ENCODE measurements at regions not wholly inside any gene's neighbourhood (a gene's known extent, or its start where the extent isn't known, plus 50 kb on each side); places are given as distances from the start of the nearest gene placed in this dataset.

DNA sequence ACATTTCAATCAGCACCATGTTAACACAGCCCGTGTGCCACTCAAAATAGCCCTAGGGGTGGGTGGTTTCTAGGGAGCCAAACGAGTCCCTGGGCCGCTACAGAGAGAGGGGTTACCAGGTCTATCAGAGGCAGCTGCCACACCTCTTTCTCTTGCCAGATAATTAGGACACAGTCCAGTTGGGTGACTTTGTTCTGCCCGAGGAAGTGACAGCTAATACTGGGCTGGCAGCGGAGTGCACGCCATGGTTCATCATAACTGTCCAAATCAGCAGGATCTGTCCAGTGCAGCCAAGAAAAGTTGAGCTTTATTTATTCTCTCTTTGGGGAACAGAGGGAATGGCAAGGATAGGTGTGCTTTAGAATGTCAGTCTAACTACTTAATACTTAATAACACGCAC lies 583.8 kb downstream of the BRINP1 start:
- DNase-seq, result no peak

DNA sequence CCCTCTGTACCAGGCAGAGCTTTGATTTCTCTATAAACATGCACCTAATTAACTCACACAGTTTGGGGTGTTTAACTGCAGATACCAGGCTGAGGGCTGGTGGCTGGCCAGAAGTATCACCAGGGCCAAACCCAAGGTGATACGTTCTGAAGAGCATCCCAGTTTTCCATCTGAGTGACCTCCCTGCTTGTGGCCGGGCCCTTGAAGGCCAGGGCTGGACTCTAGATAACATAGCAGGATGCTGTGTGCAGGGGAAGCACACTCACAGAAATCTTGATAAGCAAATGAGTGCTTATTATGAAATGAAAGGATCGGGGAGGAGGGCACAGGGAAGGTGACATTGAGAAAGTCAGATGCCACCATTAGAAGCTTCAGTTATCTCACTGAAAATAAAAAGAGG lies 582.4 kb downstream of the BRINP1 start:
- DNase-seq, result no peak

DNA sequence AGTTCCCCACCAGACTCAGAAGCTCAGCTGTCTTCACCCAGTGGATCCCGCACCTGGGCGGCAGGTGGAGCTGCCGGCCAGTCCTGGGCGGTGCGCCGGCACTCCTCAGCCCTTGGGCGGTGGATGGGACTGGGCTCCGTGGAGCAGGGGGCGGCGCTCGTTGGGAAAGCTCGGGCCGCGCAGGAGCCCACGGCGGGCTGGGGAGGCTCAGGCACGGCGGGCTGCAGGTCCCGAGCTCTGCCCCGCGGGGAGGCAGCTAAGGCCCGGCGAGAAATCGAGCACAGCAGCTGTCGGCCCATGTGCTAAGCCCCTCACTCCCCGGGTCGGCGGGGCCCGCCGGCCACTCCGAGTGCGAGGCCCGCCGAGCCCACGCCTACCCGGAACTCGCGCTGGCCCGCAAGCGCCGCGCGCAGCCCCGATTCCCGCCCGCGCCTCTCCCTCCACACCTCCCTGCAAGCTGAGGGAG lies 560.0 kb downstream of the BRINP1 start:
- no peak for DNase-seq

DNA sequence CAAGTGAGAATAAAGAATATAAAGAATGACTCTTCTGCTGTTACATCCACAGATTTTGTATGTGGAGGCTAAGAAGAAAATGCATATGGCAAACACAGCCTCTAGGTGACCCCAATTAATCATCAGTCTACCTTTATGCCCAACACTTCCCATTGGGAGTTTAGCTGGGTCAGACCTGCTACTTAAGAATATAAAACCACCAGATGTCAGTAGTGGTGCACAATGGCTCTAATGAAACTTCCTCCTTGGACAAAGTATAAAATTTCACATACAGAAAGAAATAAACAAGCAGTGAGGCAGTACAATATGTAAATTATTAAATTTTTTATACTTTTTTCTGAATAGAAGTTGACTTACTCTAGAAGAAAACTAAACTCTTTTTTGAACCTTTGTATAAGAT lies 539.9 kb downstream of the BRINP1 start:
- no peak for DNase-seq

DNA sequence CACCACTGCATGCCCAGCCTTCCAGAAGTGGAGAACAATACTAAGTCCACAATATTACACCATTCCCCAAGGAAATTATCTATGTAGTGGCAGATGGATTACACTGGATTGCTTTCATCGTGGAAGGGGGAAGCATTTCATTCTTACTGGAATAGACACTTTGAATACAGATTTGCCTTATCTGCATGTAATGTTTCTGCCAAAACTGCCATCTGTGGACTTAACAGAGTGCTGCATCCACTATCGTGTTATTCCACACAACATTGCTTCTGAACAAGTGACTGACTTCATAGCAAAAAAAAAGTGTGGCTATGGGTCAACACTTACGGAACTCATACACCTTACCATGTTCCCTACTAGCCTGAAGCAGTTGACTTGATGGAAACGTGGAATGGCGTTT lies 536.9 kb downstream of the BRINP1 start:
- DNase-seq, result no peak

DNA sequence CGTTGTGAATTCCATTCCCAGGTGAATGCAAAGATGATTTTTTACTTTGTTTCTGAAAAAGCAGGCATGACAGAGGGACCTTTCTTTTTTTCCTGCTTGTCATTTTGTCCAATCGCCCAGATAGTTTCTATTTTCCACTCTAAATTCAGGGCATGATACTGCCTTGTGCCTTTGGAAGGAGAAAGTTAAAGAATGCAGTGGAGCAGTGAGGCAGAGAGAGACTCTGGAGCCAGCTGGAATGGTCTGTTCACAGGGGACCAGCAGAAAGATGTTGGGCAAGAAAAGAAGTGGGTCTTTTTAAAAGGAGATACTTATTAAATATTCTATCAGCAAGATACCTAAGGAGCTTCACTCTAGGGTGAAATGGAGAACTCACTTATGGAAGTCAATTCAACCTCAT lies 532.3 kb downstream of the BRINP1 start:
- DNase-seq, result no peak

DNA sequence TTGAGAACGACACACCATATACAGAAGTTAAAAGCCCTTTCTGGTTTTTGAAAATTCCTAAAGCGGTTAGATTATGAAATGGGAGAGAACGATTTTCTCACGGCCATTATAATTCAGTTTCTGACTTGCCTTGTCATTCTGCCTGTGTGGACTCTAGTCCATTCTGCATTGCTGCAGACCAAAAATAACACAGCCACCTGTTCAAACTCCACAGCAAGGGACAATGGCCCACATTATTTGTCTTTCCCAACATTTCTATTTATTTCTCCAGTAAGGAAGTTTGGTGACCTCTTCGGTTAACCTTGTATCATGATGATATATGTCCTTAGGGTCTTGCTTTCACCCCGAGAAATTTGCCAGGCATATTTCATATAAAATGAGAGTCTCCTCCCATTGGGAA lies 497.7 kb downstream of the BRINP1 start:
- DNase-seq, result no peak

DNA sequence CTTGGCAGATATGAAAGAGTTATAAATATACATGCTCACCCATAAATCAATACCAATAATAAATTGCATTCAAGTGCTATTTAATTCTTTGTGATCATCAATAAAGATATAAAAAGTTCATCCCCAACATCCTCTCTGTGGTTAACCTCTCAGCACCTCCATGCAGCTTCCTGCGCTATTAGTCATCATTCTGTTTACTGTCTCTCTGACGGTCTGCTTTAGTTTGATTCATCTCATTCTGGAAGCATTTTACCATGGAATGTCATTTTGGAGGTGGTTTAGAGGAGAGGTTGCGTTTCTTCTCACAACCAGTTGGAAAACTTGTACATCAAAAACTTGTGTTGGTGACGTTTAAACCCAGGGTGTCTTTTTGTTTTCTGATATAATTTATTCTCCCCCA lies 486.6 kb downstream of the BRINP1 start:
- DNase-seq, result no peak

DNA sequence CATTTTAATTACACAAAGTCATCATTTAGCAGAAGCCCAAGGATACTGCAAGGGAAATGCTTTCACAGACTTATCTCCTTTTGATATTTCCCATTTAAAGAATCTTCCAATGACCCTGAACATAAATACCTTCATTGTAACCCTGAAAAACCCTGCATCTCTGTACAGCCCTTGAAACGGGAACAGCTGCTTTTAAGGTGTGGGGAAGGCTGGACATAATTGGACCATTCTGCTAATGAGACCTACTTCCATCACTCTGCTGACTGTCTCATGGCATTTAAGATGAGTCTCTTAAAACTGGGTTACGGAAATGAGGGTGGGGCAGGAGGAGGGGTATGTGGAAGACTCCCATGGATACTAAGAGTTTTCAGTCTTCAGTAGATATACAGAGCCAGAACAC lies 485.8 kb downstream of the BRINP1 start:
- no peak for DNase-seq

DNA sequence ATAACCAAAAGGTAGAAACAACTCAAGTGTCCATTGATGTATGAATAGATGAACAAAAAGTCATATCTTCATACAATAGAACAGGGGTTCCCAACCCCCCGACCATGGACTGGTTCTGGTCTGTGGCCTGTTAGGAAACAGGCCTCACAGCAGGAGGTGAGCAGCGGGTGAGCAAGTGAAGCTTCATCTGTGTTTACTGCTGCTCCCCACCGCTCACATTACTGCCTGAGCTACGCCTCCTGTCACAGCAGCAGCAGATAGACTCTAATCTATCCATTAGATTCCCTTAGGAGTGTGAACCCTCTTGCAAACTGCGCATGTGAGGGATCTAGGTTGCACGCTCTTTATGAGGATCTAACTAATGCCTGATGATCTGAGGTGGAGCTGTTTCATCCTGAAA lies 478.0 kb downstream of the BRINP1 start:
- DNase-seq, result no peak

DNA sequence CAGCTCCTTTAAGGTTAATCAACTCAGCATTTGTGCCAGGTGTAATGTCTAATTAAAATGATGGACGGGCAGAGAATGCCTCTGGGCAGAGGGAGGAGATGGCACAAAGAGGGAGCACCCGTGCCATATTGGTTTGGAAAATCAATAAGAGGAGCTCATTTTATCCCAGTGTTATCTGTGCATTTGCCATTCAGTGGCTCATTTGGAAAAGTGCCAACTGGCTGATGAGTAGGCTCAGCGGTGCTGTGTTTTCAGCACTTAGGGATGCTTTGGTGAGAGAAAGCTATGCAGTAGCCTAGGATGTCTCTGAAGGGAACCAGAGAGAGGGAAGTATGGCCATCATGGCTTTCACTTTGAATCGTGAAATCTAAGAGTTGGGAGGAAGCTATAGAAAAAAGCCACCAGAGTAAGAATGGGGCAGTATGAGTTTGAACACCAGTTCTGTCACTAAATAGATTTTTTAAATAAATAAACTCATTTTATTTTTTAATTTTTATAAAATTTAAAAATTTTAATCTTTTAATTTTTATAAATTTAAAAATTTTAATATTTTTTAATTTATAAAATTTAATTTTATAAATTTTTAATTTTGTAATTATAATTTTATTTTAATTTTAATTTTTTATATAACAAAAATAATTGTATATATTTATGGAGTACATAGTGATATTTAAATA lies 472.8 kb downstream of the BRINP1 start:
- DNase-seq, result no peak

DNA sequence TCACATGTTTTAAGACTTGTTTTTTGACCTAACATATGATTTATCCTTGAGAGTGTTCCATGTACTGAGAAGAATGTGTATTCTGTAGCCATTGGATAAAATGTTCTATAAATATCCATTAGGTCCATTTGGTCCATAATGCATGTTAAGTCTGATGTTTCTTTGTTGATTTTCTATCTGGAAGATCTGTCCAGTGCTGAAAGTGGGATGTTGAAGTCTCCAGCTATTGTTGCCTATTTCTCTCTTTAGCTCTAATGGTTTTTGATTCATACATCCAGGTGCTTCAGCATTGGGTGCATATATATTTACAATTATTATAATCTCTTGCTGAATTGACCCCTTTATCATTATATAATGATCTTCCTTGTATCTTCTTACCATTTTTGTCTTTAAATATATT lies 451.1 kb downstream of the BRINP1 start:
- DNase-seq, result no peak

DNA sequence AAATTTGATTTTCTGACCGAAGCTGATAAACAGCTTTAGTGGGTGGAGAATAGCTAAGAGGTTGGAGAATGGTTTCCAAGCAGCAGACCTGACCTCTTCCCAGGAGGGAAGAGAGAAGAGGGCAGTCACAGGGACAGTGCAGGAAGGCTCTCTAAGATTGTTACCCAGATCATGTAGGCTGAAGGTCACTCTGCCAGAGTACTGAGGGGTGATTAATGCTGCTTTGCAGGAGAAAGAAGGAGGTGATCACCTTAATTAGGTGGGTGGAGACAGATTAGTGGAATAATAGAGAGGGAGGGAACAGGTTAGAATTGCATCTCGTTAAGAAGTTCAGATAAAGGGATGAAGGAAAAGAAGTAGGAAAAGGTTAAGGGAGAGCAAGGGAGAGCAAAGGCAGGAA lies 440.5 kb downstream of the BRINP1 start:
- no peak for DNase-seq

DNA sequence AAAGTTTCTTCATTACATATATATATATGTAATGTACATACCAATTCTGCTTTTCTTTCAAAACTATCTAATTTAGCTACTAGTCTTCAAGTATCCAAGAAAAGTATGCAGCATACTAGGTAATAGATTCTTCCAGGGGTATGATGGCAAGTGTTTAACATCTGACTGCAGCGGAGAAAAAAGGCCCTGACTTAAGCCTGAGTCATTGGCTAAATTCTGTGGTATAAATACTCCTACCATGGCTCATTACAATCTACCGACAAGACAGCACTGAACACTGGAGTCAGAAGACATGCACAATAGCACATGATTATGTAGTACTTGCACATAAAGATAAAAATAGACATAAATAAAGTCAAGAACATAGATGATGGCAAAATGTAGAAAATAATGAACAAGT lies 439.9 kb downstream of the BRINP1 start:
- no peak for DNase-seq

DNA sequence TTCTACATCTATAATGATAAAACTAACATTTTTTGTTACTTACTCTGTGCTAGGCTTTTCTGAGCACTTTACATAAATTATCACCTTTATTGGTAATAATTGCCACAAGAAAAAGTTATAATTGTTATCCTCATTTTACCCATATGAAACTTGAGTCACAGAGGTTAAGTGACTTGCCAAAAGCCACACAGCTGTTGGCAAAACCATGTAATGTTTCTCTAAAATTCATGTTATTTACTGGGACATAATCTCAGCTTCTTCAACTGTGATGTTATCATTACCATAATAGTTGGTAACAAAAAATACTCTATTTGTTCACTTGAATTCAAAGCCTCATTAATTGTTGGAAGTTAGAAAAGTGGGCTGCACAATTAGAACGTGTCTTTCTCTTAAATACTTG lies 437.3 kb downstream of the BRINP1 start:
- no peak for DNase-seq

DNA sequence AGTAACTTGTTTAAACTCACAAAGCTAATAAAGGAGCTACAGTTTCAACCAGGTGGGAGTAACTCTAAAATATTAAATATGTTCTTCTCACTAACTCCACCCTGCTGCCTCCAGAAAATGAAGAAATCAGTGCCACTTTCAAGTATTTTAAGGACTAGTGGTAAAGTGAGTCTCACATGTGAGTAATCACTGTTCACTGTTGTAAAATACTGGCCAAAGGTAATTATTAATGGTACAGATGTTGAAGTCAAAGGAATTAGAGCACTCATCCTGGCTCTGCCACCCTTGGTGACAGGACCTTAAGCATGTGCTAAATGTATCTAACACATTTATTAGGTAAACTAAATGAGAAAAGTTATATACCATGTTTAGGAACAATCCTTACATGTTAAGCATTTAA lies 430.7 kb downstream of the BRINP1 start:
- DNase-seq, result no peak

DNA sequence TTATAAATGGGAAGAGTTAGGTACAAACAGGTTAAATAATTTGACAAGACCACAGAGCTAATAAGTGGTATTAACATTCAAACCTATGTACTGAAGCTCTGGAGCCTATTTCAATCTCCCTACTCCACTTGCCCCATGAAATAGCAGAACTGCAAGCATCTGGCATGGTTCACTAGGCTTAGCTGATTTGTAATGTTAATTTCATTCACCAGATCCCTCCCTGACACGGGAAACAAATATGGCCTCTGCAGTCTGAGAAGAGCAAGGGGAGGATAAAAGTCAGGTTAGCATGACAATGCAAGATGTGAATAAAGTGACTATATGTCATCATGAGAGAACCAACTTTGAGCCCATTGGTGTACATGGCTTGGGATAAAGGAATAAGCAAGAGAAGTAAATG lies 428.8 kb downstream of the BRINP1 start:
- DNase-seq, result no peak

DNA sequence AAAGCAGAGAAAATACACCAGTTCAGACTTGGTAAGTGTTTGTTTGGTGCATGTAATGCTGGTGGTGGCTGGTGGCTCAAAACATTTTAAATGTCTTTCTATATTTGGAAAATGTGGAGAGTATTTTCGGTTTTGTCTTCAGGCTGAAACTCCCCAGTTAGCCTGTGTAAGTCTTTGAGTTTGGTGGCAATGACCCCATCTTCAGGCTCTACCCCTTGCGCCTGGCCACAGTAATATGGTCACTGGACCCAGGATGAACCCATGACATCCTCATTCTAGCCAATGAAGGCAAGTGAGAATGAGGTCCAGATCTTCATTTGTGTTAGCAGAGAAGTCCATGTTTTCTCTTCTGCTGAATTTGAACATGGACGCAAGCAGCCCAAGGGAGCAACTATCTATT lies 422.6 kb downstream of the BRINP1 start:
- no peak for DNase-seq

DNA sequence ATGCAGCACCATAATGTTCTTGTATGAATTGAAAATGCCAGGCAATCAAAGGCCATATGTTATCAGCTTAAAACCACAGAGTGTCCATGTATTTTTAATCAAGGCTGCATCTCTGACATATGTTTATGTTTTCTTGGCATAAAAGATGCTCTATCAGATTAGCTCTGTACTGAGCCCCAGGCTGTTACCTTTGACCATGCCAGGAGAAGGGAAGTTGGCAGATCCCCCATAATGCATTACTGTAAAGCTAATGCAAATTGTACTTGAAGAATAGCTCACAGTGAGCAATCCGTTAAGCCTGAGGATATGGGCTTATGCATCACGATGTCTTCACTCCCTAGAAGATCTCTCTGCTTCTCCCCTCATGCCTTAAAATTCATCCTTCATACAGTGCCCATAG lies 414.4 kb downstream of the BRINP1 start:
- no peak for DNase-seq

DNA sequence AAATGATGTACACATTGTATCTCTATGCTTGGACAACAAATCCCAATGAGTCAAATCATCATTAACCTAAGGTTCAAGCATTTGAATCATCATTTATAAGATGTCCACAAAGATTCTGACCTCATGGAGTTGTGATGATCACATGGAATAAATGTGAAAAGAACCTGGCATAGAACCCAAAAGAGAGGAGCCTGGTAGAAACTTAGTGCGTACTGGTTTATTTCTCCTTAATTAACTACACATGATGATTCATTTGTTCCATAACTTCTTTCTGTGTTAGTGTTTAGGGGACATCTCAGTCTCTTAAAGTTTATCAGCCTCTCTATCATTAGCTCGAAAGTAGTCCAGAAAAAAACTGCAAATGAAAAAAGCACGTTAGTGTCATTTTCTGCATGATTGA lies 411.6 kb downstream of the BRINP1 start:
- no peak for DNase-seq

DNA sequence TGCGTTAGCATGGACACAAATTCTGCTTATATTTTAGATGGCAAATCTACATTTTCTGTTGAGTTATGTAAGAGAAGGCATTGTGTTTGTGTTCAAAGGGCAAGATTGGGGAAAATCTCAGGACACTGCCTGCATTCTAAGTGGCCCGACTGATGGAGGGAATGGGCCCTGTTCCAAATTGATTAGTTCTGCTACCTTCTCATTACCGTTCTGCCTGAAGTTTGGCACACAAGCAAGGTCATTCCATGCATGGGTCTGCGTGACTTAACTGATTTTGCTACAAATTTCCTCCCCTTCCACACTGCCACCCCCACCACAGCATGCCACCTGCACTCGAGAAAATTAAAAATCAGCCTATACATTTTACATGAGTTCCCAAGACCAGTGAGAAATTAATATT lies 409.9 kb downstream of the BRINP1 start:
- no peak for DNase-seq

DNA sequence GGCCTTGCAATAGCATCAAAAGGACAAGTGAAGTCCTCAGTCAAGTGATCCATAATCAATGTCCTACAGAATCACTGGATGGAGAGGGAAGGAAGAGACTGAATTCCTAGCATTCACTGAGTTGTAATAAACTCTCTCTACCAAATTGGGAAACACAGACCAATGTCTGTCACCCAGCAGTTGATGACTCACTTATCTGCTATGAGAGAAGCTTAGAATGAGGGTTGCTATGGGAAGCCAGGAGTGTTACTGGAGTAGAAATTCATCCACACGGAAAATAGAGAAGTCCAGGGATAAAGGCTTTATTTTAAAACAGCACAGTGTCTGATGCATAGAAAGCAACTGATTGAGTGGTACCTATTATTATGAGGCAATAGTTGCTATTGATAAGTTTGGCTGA lies 407.4 kb downstream of the BRINP1 start:
- no peak for DNase-seq

DNA sequence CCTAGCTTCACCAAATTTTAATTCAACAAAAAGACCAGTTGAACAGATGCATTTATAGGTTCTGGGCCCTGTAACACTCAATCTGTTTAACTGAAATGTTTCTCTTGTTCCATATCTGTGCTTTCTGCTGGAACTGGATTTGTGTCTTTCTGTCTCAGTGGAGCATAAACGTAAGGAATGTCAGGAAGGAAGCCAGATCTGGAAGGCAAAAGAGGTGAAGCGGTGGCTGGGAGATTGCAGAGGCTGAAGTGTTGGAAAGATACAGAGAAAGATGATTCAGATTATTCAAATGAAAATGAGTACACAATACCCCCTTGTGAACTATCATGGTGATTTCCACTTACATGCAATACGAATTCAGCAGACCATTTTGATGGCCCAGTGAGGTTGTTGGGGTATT lies 406.8 kb downstream of the BRINP1 start:
- no peak for DNase-seq

DNA sequence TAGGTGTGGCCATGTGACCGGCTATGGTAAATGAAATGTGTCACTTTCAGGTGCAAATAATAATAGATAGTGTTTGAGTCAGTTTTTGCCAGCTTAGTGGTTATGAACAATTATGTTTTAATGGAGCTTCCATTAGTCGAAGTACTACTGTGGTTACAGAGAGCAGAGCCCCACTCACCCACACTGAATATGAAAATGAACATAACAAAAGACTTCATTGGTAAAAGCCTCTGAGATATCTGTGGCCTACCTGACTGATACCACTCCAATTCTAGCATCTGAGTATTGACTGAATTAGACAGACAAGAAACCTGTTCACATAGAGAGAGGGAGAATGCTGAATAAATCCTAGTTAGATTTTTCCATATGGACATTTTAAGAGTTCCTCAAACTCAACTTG lies 405.6 kb downstream of the BRINP1 start:
- DNase-seq, result no peak

DNA sequence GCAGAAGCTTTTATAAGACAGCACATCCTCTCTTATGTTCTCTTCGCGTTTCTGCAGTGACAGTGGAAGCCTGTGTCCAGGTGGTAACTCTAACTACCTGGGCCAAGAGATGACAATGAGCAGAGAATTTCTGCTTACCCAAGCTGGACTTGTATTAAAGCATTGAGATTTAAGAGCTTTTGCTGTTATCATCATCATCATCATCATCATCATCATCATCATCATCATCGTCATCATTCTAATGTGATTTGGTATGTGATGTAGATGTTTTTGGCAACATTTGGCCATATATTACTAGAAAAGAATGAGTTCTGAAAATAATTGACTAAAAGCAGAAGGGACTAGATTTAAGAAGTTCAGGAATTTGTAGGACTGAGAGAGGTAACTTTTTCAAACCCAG lies 401.3 kb downstream of the BRINP1 start:
- no peak for DNase-seq

DNA sequence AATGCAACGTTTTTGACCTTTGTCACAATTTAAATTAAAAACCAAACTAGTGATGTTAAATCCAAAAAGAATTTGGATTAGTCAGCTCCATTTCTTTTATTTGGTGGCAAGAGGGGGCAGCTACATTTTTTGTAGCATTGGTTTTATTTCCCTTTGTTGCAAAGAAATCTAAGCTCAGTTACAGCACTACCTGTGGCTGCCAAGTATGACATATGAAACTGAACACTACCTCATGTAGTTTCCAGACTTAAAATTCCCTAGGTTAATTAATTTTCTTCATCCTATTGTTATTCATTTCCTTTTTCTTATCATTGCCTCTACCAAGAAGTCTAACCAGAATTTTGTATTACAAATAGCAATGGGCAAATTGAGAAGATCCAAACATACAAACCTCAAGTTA lies 393.5 kb downstream of the BRINP1 start:
- DNase-seq, result no peak
